GM18511 (cell line): ENCODE measurements at regions not wholly inside any gene's neighbourhood (a gene's known extent, or its start where the extent isn't known, plus 50 kb on each side); places are given as distances from the start of the nearest gene placed in this dataset.
A peak's percentile ranks its signal among the peaks of the same experiment; 100 is the strongest.
"Not testable (repeated sequence)": the region's sequence is repeated elsewhere in the genome, so short reads cannot be mapped to it uniquely, and the experiment has no call there.

ENCODE experiments used
- ATAC-seq: cut with Tn5 transposase; IDR thresholded peaks from one replicate; pipeline ENCODE4 v1.9.1; 2021; ENCODE audit warnings: mild to moderate bottlenecking, moderate library complexity; ENCODE audit not compliant: unreplicated experiment

DNA sequence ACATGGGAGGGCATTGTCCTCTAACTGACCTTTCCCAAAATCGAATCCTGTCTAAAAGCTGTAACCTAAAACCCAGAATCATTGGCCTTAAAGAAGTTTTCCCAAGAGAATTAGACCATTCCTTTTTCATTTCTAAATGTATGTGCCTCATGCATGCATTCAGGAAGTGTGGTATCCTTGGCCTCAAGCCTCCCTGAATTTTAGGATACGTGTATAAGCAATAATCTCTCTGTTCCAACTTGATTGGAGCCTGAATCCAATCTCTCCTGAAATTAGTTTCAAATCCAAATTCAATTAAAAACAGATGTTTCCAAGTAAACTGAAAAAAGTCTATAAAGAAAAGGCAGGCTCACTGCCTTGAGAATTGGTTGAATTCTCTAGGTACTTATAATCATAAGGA, 86.0 kb upstream of the VEPH1 start:
- ATAC-seq, result no peak

GRCh38 chr3:157588386-157589060, 85.3 kb upstream of the VEPH1 start:
- no peak for ATAC-seq

- no peak for ATAC-seq
These were observed 83.1 kb upstream of the VEPH1 start for GRCh38 chr3:157586293-157586692.

DNA sequence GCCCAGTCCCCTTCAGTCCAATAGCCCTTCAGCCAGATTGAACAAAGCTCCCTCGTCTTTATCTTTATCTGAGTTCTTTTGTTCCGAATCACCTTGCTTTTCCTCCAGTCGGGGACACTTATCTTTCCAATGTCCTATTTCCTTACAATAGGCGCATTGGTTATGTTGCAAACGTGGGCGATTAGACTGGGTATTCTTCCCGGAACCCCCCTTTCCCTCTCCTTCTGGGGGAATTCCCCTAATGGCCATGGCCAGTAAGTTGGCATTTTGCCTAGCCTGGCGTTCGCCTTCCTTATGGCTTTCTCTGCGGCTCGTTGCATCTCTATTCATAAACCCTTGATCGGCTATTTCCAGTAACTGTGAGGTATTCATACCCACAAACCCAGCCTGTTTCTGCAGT, 82.2 kb upstream of the VEPH1 start:
- ATAC-seq, result no peak

GRCh38 chr3:157582637-157582973, 79.4 kb upstream of the VEPH1 start:
- ATAC-seq, result no peak

- ATAC-seq, result not testable (repeated sequence)
These were observed 78.9 kb upstream of the VEPH1 start for GRCh38 chr3:157581956-157582636.

DNA sequence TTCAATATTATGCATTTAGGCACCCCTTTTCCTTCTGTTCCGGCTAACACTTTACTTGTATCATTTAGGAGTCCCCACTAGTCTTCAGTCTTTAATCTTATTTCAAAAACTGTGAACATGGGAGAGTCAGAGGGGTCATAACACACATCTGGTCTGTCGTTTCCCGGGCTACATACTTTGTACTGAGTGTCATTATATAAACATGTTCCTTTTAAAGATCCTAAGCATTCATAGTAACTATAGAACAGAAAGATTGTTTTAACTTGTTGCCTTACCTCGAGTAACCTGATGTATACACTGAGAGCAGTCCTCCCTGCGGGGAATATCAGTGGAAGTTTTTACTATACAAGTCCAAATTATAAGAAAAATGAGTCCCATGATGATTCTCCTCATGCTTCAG, 78.2 kb upstream of the VEPH1 start:
- ATAC-seq, result no peak

- ATAC-seq, result no peak
These were observed 75.0 kb upstream of the VEPH1 start for GRCh38 chr3:157578181-157578580.

GRCh38 chr3:157574531-157574930, 71.3 kb upstream of the VEPH1 start:
- ATAC-seq, result peak; percentile 61

DNA sequence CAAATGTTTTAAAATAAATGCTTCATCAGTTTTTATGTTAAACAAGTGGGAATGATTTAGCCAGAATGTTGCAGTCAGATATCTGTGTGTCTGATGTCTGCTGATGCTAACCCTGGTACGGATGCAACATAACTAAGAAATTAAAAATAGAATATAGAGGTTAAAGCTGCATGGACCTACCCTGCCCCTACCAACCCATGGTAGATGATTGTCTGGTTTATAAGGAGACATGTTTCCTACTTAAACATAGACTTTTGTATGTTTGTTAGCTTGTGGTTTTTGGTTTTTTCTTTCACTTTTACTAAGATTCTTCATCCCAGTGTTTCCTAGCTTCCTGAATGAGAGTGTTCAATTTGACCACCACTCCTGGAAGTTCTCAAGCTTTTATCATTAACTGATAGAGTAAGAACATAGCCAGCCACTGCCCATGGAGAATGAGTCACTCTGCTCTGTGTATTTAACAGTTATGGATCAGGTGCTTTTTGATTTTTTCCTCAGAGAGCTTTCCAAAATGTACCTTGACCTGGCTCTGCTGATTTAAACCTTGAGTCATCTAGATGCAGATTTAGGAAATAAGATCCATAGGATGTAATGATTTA, 70.7 kb upstream of the VEPH1 start:
- ATAC-seq, result peak; percentile 41

DNA sequence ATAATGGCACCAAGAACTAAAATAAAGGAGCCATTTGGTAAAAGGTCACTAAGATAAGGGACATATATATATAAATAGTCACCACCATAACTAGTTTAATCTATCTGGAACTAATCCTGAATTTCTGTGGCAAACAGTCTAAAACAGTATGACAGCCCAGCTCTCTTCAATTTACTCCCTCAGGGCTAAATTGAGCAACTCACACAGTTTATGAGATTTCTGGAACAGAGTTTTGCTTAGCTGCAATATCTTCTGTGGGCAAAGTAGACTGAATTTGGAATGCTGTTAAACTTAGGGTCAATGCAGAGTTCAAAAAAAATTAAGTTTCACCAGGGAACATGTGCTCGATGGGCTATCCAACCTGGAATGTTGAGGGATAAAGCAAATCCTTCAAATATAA, 70.1 kb upstream of the VEPH1 start:
- ATAC-seq, result no peak

GRCh38 chr3:157572559-157573270, 69.5 kb upstream of the VEPH1 start:
- peak; percentile 72 for ATAC-seq

GRCh38 chr3:157566596-157566995, 63.4 kb upstream of the VEPH1 start:
- no peak for ATAC-seq

GRCh38 chr3:157559401-157559800, 56.2 kb upstream of the VEPH1 start:
- no peak for ATAC-seq
